PC-3 (cell line): ENCODE measurements at regions not wholly inside any gene's neighbourhood (a gene's known extent, or its start where the extent isn't known, plus 50 kb on each side); places are given as distances from the start of the nearest gene placed in this dataset.

ENCODE experiments used
- CTCF ChIP-seq: fragments of 300-600 bp; sonication (generic); conservative IDR thresholded peaks from 2 replicates; pipeline ENCODE4 v1.5.1; 2017; ENCODE audit warnings: antibody characterized with exemption, low read depth, mild to moderate bottlenecking, low read length
- EZH2 ChIP-seq: fragments of 300-600 bp; sonication (generic); IDR thresholded peaks from one replicate; pipeline ENCODE4 v1.6.1; 2017; ENCODE audit warnings: antibody characterized with exemption, mild to moderate bottlenecking, low read length; ENCODE audit not compliant: unreplicated experiment
- EZH2phosphoT487 ChIP-seq: fragments of 300-600 bp; sonication (generic); IDR thresholded peaks from 2 replicates; pipeline ENCODE4 v1.6.1; 2018; ENCODE audit warnings: mild to moderate bottlenecking, antibody characterized with exemption, low read length, borderline replicate concordance

DNA sequence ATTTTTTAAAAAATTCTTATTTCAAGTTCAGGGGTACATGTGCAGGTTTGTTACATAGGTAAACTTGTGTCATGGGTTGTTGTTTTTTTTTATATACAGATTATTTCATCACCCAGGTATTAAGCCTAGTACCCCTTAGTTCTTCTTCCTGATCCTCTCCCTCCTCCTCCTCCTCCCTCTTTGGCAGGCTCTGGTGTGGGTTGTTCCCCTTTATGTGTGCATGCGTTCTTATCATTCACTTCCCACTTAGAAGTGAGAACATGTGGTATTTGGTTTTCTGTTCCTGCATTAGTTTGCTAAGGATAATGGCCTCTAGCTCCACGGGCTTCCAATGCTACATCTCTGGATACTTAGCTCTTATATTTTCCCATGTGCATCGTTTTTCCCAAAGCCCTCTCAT lies 404.4 kb downstream of the HAPSTR1 start:
- no peak for TF ChIP-seq CTCF
- no peak for TF ChIP-seq EZH2phosphoT487
- TF ChIP-seq EZH2 = no peak
